ENCODE measurements at regions not wholly inside any gene's neighbourhood (a gene's known extent, or its start where the extent isn't known, plus 50 kb on each side); places are given as distances from the start of the nearest gene placed in this dataset.

DNA sequence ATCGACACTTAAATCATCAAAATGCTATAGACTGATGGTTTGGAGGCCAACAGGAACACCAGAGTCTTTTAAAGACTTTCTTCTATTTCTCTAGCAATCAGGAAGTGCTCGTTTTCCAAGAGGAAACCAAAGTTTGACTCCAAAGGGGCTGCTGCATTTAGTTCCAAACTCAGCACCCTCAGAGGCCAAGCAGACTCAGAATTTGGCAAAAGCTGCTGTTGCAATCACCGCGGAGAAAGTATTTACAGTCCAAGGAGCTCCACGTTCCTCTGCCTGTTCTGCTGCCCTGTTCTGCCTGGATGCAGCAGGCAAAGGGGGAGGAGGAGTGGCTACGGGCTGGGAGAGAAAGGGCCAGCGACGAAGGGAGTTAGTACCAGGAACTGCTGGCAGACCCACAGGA lies 325.1 kb downstream of the BCL11B start:
- DNase-seq, result no peak

DNA sequence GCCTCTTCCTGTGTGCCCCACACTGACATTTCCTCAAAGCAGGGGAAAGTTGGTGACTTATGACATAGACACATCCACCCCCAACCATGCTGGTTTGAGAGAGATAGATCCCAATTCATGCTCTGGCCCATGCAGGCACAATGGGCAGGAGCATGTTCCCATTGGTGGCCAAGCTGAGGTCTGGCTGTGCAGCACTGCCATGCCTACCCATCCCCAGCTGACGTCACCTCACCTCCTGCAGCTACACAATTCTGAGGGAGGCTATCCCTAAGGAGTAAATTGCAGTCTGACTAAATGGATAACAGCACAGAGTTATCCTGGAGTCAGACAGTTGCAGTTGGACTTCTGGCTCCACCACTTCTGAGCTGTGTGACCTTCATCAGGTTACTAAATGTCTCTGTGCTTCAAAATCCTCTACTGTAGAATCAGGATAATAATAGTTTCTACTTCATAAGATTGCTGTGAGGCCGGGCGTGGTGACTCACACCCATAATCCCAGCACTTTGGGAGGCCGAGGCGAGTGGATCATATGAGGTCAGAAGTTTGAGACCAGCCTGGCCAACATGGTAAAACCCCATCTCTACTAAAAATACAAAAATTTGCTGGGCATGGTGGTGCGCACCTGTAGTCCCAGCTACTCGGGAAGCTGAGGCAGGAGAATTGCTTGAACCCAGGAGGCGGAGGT lies 323.9 kb downstream of the BCL11B start:
- DNase-seq, result no peak

DNA sequence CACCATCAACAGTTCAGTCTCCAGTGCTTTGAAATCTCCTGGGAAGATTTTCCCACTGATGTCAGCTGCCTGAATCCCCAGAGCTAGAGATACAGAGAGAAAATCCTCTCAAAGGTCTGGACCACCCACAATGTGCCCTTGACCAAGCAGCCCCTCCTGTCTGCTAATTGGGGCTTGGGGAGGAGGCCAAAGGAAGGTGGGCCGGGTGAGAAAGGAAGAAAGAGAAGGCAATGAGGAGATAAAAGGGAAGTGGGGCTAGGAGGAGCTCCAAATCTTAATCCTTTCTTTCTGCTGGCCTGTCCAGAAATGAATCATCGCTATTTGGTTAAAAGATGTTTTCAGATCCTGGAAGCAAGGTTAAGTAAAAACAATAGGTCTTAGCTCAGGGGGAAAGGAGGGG lies 322.9 kb downstream of the BCL11B start:
- DNase-seq, result no peak

DNA sequence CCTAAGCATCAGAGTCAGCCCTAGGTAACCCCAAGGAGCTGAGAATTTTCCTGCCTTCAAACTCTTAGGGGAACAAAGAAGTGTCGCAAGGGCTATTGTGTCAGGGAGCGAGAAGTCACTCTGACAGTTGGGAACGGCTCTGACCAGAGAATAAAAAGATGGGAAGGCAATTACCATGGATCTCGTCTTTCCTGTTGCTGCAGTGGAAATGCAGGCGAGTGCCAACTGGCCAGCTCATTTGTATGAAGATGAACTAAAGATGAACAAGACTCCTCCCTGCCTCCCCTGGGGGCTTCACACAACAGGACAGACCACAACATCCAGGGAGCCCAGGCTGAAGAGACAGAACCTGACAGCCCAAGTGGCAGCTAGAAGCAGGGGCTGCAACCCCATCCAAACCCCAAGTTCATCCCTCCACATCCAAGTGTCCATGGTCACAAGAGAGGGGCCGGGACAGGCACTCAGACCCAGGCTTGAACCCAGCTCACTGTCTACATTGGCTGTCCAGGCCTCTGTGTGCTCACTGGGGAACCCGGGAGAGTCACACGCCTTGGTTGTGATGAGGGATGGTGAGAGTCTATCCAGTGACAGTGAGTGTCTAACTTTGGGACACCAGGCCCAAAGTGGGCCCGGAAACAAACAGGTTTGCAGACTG lies 322.4 kb downstream of the BCL11B start:
- no peak for DNase-seq

DNA sequence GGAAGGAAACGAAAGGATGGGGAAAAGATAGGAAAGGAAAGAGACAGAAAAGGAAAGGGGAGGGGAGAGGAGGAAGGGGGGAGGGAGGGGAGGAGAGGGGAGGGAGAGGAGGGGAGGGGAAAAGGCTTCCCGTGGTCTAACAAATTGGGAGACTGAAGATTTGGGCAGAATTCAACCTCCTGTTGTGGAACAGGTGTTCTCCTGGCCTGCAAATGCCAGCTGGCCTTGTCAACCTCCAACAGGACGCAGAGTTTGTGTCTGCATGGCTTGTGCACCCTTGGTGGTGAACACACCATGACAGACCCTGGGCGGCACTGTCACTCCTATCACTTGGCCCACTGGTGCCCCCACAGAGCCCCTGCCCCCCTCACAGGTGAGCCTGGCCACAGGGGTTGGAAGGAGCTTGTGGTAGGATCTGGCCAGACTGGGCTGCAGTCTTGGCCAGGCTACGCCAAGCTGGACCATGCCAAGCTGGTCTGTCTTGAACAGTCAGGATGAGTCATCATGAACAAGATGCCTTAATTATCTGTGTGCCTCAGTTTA lies 321.6 kb downstream of the BCL11B start:
- no peak for DNase-seq

DNA sequence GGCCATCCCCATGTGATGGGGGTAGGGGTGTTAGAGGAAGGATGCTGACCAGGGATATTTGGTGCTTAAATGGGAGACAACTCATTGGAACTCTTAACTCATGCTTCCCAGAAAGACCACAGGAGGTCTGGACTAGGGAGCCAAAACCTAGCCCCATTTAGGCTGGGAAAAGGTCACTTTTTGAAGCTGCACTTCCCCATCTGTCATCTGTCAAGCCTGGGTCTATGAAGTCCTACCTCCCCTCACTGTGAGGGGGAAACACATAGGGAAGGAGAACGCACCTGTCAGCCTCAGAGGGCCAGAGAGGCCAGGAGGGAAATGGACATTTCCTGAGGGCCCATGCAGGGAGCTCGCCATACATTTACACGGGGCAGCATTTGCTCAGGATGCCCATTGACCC lies 321.0 kb downstream of the BCL11B start:
- DNase-seq, result no peak

DNA sequence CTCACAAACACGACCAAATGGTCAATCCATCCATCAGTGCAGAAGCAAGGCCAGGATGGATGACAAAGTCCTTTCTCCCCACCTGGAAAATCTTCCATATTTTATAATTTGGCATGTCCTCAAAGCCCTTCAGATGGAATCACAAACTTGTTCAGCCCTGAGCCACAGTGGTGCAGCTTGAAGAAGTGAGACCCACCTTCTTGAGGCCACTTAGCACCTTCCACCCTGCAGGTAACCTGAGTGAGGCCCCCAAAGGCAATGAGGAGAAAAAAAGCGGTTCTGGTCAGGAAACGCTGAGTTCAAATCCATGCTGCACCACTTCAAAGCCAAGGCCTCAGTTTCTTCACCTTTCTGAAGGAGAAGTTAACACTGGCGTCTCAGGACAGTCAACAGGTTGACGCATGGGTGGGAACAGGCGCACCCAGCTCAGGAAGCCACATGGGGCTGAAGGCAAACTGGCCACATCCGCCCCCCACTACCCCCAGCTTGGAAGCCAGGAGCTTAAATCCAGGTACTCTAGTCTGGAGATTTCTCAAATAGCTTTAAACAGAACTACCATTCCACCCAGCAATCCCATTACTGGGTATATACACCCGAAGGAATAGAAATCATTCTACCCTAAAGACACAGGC lies 320.4 kb downstream of the BCL11B start:
- DNase-seq, result no peak

DNA sequence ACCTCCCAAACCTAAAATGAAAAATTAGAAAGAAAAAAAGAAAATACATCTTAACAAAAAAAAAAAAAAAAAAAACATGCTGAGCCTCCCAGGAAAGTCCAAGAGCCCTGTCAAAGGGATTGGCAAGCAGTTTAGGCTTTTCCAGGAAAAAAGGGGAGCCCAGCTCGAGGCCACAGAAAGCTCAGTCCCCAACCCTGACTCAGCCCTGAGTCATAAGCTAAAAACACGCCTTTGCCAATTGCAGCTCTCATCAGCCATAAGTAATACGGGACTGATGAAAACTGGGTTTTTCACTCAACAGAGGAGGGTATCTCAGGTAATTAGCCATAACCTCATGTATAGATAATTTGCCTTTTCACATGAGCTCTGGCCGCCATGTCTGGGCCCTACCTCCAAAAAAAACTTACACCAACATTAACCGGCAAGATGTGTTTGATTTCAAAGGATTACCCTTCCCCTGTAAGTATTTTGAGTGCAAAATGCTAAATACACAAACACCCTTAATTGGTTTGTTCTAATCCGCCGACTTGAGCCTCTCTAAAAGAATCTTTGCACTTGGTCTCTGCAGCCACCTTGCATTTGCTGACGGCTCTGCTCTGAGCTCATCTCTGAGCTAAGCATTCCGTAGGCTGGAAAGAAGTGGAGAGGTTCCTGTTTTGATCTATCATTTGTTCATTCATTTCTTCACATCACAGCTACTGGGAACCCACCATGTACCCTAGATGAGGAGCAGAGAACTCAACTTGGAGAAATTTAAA lies 319.2 kb downstream of the BCL11B start:
- no peak for DNase-seq

DNA sequence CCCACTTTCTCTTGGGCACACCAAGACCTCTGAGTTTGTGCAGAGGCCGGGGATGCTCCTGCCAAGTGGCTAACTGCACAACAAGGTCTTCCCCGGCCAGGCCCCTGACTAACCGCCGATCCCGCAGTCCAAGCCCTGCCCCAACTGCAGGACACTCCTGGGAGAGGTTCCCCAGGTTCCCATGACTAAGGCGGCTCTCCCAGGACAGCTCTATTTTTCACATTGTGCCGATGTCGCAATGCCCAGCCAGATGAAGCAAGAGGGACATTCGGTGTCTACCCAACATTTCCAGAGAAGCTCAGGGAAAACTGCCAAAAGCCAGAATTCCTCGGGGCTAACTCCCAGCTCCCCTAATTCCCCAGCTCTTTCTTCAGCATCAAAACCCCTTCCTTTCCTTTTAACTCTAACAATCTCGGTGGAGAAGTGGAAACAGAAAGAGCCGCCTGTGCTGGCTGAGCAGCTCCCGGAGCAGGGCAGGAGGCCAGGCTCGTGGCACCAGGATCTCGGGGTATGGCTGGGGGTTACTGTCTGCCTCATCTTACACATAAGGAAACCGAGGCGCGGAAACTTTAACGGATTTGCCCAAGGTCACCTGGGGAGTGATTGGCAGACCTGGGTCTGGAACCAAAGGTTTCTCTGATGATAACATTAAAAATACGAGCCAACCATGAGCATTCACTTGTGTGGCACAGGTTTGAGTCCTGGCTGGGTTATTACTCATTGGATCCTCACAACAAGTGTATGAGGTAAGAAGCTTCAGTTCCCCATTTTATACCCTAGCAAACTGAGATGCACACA lies 318.2 kb downstream of the BCL11B start:
- DNase-seq, result no peak

DNA sequence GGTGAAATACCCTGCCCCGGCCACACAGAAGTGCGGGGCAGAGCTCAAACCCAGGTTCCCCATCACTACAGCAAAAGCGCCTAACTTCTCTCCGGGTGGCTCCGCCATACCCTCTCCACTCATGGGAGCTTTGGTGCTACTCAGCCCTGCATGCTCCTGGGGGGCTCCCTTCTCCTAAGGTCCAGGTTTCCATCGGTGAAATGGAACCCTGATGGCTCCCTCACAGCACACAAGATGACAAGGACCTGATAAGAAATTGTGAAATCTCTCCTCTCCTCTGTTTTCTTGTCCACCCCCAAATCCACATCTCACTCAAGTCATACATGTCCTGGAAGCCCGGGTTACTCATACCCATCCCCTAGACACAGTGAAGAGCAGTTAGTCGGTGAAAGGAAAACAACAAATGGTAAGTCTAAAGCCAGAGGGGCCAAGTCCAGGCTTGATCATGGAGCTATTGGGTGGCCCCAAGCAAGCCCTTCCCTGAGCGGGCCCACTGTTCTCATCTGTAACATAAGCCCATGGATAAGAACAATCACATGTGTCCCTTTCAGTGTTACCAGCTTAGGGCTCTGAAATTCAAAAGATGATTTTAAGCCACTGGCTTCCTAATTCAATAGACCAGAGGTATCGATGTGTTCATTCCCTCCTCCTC lies 317.5 kb downstream of the BCL11B start:
- DNase-seq, result no peak

DNA sequence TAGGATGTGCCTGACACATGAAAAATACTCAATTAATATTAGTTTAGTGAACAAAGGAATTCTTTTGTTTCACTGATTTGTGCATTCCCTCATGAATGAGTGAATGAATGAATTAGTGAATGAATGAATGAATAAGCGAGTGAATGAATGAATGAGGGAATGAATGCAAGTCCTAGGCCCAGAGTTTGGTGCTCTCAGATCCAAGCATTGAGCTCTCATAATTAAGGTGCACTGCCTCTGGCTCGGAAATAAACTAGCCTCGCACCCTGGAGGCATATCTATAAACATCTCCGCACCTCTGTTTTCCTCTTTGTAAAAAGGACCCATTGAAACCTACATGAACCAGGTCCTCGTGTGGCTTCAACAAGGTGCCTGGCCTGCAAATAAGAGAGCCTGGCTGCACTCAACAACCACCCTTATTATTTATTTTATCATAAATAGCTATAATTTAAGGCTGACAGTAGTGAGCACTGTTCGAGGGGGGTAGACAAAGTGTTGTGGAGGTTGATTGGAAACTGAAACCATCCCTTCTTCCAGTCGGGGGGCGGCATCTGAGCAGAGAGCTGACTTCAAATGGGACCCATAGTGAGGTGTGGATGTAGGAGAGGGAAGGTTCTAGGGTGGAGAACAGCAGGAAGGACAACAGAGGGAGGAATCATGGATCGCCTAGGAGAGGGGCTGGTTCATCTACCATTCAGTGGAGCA lies 316.8 kb downstream of the BCL11B start:
- DNase-seq, result no peak

DNA sequence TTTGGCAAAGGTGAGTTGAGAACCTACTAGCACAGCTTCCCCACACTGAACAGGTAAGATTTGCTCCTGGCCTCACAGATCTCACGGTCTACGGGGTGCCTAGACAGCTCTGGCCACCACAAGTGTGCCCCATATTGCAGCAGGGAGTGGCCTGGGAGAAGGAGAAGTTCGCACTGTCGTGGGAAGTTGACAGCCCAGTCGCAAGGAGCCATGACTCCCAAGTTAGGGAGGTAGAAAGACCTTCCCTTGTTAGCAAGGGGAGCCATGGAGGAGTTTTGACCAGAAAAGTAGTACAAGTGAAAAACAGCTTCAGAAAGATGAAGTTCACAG lies 316.3 kb downstream of the BCL11B start:
- DNase-seq, result no peak

DNA sequence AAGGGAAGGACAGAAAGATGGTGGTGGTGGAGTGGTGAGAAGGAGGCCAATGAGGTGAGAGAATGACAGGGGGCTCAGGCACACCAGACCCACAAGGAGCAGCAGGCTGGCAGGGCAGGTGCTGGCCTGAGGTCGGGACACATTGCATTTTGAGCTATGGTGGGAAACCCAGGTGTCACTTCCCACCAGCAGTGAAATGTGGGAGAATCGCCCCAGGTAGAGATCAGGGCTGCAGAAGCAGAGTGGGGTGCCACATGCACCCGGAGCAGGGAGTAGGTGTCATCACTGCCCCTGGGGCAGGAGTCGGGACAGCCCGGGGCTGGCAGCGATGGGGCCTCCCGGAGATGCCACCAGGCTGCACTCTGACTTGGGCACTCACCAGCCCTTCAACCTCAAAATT lies 315.8 kb downstream of the BCL11B start:
- DNase-seq, result no peak

DNA sequence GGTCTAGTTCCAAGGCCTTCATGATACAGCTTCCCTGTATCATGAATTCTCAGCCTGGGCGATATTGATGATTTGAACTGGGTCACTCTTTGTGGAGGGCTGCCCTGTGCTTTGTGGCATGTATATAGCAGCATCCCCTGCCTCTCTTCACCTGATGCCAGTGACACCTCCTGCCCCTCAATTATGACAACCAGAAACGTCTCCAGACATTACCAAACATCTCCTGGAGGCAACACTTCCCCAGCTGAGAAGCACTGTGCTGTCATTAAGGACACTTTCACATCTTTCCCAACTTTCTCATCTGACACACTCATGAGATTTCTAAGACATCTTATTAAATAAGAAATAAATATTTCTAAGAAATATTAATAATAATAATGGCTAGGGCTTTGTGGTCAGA lies 315.3 kb downstream of the BCL11B start:
- no peak for DNase-seq

DNA sequence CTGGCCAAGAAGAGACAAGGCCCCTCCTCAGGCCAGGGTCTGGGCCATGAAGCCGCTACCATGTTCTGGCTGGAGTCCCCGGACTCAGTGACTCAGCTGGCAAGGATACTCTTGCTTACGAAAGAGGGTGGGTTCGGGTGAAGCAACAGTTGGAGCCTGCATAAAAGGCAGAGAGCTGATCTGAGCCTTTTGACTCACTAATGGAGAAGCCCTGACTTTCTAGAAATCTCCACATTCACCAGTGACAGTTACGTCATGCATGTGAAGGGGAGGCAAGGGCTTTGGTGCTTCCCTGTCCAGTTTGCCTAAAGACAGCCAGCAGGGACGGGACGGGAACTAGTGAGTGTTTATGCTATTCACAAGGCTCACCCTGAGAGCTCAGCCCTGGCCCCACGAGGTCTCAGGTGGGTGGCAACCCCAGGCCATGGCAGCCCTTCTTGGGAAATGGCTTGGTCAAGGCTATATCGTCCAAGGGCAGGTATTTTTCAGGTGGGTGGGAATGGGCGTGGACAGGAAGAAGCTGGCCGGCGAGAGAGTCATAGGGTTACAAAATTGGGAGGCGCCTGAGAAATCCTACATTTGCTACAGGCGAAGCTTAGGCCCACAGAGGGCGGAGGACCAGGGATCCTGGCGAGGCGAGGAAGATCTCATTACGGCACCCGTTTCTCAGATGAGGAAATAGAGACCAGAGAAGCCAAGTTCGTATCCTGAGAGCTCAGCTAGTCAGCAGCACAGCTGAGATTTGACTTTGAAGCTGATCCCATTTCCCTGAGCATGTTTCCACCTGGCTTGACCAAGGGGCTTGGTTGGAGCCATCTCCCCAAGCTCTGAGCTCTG lies 314.6 kb downstream of the BCL11B start:
- DNase-seq, result no peak

DNA sequence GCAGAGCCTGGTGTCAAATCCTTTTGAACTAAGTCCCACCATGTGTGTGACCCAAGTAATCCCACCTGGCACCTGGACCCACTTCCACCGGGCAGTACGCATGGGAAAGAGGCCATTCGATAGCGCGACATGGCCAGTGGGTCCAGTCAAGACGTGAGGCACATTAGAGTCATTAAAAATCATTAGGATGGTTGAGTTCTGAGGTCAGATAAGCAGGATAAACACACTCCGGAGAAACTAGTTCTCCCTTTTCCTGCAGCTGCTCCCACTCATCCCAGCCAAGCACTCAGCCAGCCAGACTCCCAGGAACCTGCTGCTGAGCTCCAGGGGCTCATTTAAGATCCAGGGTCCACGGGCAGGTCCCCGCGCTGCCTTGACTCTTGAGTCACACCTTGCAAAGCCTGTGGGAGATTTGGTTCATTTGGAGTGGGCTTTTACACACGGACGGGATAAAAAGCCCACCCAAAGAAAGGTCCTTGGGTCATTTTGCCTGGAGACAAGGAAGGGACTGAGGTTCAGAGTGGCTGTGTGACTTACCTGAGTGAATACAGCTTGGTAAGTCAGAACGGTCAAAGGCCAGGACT lies 313.9 kb downstream of the BCL11B start:
- no peak for DNase-seq

DNA sequence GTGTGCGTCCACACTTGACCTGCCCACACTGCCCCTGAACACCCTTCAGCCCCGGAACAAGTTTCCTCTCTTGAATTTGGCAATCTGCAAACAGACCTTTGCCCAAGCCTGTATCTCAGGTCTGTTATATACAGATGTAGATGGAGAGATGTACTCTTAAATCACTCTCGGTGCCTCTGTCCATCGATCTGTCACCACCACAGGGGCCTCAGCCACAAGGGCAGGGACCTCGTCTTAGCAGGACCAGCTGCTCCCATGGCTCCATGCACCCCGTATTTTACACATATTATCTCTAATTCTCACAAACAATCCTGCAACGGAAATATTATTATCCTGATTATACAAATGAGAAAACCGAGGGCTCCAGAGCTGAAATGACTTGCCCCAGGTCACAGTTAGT lies 313.4 kb downstream of the BCL11B start:
- DNase-seq, result no peak

DNA sequence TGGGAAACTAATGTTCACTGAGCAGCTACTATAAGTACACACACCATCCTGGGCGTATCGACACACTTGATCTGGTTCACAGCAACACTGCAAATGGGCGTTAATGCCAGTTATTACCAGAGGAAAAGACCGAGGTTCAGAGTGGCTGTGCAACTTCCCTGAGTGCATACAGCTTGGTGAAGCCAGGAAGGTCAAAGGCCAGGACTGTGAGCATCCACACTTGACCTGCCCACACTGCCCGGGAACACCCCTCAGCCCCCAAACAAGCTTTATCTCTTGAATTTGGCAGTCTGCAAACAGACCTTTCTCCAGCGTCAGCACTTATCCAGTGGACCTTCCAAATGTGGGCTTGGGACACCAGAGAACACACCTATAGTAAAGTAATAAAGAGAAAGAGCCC lies 312.6 kb downstream of the BCL11B start:
- no peak for DNase-seq

DNA sequence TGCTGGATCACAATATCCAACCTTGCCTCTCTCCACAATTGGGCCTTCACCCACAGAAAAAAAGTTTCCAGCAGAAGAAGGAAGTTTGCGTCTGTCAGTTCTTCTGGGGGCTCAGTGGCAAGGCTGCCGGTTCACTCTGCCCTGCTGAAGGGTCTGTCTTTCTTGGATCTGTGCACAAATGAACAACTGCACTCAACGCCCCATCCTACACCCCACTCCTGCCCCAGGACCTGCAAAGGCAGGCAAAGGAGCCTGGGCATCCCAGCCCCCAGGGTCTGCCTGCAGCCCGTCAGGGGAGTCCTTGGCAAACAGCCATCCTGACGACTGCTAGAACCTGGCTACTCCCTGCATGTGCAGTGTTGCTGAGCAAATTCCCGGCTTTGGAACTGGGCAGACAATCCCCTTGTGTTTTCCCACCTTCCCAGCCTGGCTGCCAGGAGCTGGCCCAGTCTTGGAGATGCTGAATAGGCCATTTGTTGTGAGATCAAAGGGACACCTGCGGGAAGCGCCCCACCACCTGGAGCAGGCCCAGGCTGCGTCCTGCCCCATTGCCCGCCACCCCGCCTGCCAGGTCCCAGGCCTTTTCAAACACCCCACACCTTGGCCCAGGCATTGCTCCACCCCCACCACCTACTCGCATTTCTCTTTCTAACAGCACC lies 311.9 kb downstream of the BCL11B start:
- no peak for DNase-seq

DNA sequence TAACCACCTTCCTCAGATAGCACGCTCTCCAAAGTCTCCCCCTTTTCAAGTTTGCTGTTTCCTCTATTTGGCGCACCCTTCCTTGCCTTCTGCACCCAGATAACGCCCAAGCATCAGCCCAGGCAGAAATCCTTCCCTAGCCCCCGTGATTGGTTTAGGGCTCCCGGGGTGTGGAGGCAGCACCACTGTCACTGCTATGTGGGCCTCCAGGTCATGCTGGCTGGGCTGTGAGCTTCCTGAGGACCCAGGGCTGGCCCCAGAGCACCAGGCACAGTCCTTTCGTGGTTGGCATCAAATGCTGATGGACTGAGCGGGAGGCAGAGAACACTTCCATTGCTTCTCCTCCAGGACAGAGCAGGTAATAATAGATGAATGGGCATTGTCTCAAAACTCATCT lies 311.4 kb downstream of the BCL11B start:
- DNase-seq, result no peak
